ENCODE measurements at regions not wholly inside any gene's neighbourhood (a gene's known extent, or its start where the extent isn't known, plus 50 kb on each side); places are given as distances from the start of the nearest gene placed in this dataset.

GRCh38 chr13:73945382-73945781, 188.8 kb downstream of the KLF12 start:
- TF ChIP-seq YY1 (IDR thresholded peaks at IDR 0.05; ENCODE audit: insufficient read depth, insufficient read length) (no peak), ZNF274 (IDR thresholded peaks at IDR 0.05; ENCODE audit: low read depth, low read length) (no peak), SUZ12 (IDR thresholded peaks at IDR 0.05; ENCODE audit: extremely low read depth, insufficient read depth, insufficient read length) (no peak)
